ENCODE measurements at regions not wholly inside any gene's neighbourhood (a gene's known extent, or its start where the extent isn't known, plus 50 kb on each side); places are given as distances from the start of the nearest gene placed in this dataset.

- TF ChIP-seq ARNT (IDR thresholded peaks at IDR 0.05) = no peak
- no peak for TF ChIP-seq SP1 (IDR thresholded peaks at IDR 0.05)
- no peak for TF ChIP-seq FOXA1 (IDR thresholded peaks at IDR 0.05)
- no peak for TF ChIP-seq CTBP1 (IDR thresholded peaks at IDR 0.05; ENCODE audit: borderline replicate concordance)
- TF ChIP-seq ELF4 (IDR thresholded peaks at IDR 0.05) = no peak
- TF ChIP-seq FOXK2 (IDR thresholded peaks at IDR 0.05) = no peak
- TF ChIP-seq FOXM1 (IDR thresholded peaks at IDR 0.05; ENCODE audit: borderline replicate concordance) = no peak
- TF ChIP-seq TARDBP (IDR thresholded peaks at IDR 0.05) = no peak
- TF ChIP-seq LEF1 (IDR thresholded peaks at IDR 0.05; ENCODE audit: borderline replicate concordance) = no peak
- no peak for TF ChIP-seq ZNF384 (IDR thresholded peaks at IDR 0.05)
These were observed 154.9 kb downstream of the WDR11 start for GRCh38 chr10:121005948-121006587.

Measured in HEK293T (cell line).